ENCODE measurements at regions not wholly inside any gene's neighbourhood (a gene's known extent, or its start where the extent isn't known, plus 50 kb on each side); places are given as distances from the start of the nearest gene placed in this dataset.
"Not testable (repeated sequence)": the region's sequence is repeated elsewhere in the genome, so short reads cannot be mapped to it uniquely, and the experiment has no call there.

- no peak overlapping the region for H3K4me3 ChIP-seq (ENCODE audit: low read depth, low read length)
- DNase-seq (ENCODE audit: low read depth, low spot score), result no peak
- H3K9me3 ChIP-seq (ENCODE audit: control insufficient read depth, insufficient read depth, low read length), result peaks cover 79% of the 10 kb centered on the region
- H3K27ac ChIP-seq (ENCODE audit: low read depth, low read length), result no peak overlapping the region
- no peaks in the 10 kb centered on the region for H3K27me3 ChIP-seq (ENCODE audit: control insufficient read depth, insufficient read depth, low read length)
- ChIA-PET POLR2A (no interaction called here), CTCF (no interaction called here)
- TF ChIP-seq, protein P1, sequence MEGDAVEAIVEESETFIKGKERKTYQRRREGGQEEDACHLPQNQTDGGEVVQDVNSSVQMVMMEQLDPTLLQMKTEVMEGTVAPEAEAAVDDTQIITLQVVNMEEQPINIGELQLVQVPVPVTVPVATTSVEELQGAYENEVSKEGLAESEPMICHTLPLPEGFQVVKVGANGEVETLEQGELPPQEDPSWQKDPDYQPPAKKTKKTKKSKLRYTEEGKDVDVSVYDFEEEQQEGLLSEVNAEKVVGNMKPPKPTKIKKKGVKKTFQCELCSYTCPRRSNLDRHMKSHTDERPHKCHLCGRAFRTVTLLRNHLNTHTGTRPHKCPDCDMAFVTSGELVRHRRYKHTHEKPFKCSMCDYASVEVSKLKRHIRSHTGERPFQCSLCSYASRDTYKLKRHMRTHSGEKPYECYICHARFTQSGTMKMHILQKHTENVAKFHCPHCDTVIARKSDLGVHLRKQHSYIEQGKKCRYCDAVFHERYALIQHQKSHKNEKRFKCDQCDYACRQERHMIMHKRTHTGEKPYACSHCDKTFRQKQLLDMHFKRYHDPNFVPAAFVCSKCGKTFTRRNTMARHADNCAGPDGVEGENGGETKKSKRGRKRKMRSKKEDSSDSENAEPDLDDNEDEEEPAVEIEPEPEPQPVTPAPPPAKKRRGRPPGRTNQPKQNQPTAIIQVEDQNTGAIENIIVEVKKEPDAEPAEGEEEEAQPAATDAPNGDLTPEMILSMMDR (IDR thresholded peaks at IDR 0.05; ENCODE audit: low read depth, low read length), result no peak
Measured at GRCh38 chr6:170057961-170058877, 232.7 kb downstream of the DLL1 start.

DNA sequence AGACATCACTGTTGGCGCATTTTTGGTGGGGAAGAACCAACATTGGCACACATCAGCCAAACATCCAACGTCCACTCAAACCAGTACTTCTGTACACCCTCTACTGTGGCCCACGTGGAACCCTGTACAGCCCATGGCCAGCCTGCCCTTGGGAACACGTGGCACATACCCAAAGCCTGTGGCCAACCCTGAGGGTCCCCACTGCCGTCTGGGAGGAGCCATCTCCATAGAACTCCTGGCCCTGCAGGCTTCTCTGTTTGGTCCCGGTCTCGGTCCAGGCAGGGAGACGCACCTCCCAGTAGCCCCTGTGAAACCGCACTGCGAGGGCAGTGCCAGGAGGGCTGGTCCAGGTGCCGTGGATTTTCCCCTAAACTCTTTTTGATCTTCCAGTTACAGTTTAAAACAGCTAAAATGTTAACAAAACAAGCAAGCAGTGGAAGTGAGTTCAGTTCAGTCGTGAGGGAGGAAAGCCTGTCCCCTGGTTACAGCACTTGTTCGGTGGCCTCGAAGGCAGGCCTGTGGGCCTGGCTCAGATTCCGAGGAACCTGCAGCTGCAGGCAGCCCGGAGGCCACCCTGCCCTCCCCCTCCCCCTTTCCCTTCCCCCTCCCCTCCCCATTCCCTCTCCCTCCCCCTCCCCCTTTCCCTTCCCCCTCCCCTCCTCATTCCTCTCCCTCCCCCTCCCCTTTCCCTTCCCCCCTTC, 233.7 kb downstream of the DLL1 start:
- Histone ChIP-seq H3K4me3 (ENCODE audit: low read depth, low read length) (no peak overlapping the region), H3K9me3 (ENCODE audit: control insufficient read depth, insufficient read depth, low read length) (peaks cover 74% of the 10 kb centered on the region), H3K27ac (ENCODE audit: low read depth, low read length) (no peak overlapping the region), H3K27me3 (ENCODE audit: control insufficient read depth, insufficient read depth, low read length) (no peaks in the 10 kb centered on the region)
- TF ChIP-seq, protein P1 (IDR thresholded peaks at IDR 0.05; ENCODE audit: low read depth, low read length), result no peak
- CTCF ChIA-PET, result no interaction called here
- DNase-seq (ENCODE audit: low read depth, low spot score), result no peak
- POLR2A ChIA-PET, result no interaction called here

DNA sequence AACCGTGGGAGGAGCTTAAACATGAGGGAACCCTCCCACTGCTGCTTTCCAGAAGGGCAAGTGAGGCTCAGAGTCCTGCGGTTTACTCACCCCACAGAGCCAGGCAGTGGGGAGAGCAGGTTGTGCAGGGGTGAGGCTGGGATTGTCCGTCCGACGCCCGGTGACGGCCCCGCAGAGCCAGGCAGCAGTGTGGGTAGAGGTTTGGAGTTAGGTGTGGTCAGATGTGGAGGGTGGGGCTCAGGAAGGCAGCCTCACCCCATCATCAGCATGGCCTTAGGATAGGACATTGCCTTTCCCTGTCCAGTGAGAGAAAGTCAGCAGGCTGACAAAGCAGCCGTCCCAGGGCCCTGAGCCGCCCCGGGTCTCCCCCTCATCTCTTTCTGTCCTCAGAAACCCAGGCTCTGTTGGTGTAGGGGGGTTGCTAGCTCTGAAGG, 234.6 kb downstream of the DLL1 start:
- no peak for DNase-seq (ENCODE audit: low read depth, low spot score)
- TF ChIP-seq, protein P1 (IDR thresholded peaks at IDR 0.05; ENCODE audit: low read depth, low read length), result no peak
- Histone ChIP-seq H3K27ac (ENCODE audit: low read depth, low read length) (no peak overlapping the region), H3K9me3 (ENCODE audit: control insufficient read depth, insufficient read depth, low read length) (peaks cover 75% of the 10 kb centered on the region), H3K27me3 (ENCODE audit: control insufficient read depth, insufficient read depth, low read length) (no peaks in the 10 kb centered on the region), H3K4me3 (ENCODE audit: low read depth, low read length) (no peak overlapping the region)
- POLR2A ChIA-PET, result no interaction called here
- CTCF ChIA-PET, result no interaction called here

DNA sequence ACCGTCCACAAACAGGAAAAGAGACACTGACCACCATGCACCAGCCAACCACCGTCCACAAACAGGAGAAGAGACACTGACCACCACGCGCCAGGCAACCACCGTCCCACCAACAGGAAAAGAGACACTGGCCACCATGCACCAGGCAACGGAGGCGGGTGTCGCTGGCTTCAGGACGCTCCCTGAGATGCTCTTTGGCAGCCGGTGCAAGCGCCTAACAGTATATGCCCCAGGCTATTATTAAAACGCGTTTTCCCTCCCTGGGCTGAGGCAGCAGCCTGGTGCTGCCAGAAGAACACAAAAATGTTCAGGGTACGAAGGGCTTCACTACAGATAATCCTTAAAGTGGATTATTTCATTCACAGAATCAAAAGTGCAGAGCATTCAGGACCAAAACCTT, 235.1 kb downstream of the DLL1 start:
- H3K27me3 ChIP-seq (ENCODE audit: control insufficient read depth, insufficient read depth, low read length); CTCF ChIA-PET; H3K27ac ChIP-seq (ENCODE audit: low read depth, low read length); DNase-seq (ENCODE audit: low read depth, low spot score); H3K4me3 ChIP-seq (ENCODE audit: low read depth, low read length); POLR2A ChIA-PET: not testable (repeated sequence)
- peaks cover 78% of the 10 kb centered on the region for H3K9me3 ChIP-seq (ENCODE audit: control insufficient read depth, insufficient read depth, low read length)

DNA sequence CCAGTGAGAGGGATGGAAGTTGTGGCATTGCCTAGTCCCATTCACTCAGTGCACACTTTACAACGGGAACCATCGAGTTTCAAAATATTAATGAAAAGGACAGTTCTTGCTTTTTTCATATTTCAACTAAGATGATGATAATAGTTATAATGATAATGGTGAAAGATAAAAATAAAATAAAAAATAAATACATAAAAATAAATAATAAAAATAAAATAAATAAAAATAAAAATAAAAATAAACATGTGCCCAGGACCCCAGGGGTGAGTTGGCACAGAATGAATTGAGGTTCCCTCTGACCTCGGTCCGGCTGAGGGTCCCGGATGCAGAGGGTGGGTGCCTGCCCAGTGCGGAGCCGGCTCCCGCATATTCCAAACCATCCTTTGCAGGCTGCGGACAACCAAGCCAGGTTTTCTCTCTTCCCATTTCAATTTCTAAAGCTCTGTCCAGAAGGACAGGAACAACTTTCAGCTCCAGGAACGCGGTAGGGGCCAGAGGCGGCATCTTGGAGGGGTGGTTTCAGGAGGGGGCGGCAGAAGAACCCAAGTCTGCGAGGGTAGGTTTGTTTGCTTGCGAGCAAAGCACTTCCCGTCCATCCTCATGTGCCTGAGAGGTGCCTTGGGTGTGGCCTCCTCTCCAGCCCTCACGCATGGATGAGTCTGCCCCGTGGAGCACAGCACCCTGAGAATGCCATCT, 236.8 kb downstream of the DLL1 start:
- Histone ChIP-seq H3K9me3 (ENCODE audit: control insufficient read depth, insufficient read depth, low read length) (peaks cover 87% of the 10 kb centered on the region), H3K27me3 (ENCODE audit: control insufficient read depth, insufficient read depth, low read length) (no peaks in the 10 kb centered on the region), H3K27ac (ENCODE audit: low read depth, low read length) (no peak overlapping the region), H3K4me3 (ENCODE audit: low read depth, low read length) (no peak overlapping the region)
- ChIA-PET CTCF (no interaction called here), POLR2A (no interaction called here)
- no peak for DNase-seq (ENCODE audit: low read depth, low spot score)
- TF ChIP-seq, protein P1 (IDR thresholded peaks at IDR 0.05; ENCODE audit: low read depth, low read length), result no peak
